DND-41 (cell line): ENCODE measurements at regions not wholly inside any gene's neighbourhood (a gene's known extent, or its start where the extent isn't known, plus 50 kb on each side); places are given as distances from the start of the nearest gene placed in this dataset.
A peak's percentile ranks its signal among the peaks of the same experiment; 100 is the strongest.

Experiments used
- ATAC-seq: fragments of 200-7000 bp; cut with Tn5 transposase; 3 replicates; pipeline ENCODE4 v1.9.1; 2021; ENCODE audit warnings: low read depth; ENCODE audit not compliant: insufficient read depth
- DNase-seq: peaks from one replicate; pipeline ENCODE4 v3.0.0-alpha.2; 2020
- H2AFZ ChIP-seq: 2 replicates; pipeline ENCODE4 v1.6.0; 2012; ENCODE audit warnings: low read depth, low read length
- H3K27ac ChIP-seq: 2 replicates; pipeline ENCODE4 v1.5.1; 2012; ENCODE audit warnings: low read length, inconsistent platforms
- H3K27me3 ChIP-seq: fragments of 200-600 bp; sonication (generic); 2 replicates; pipeline ENCODE4 v1.6.0; 2012; ENCODE audit warnings: low read length, mild to moderate bottlenecking, inconsistent platforms; ENCODE audit not compliant: insufficient read depth, poor library complexity
- H3K36me3 ChIP-seq: 2 replicates; pipeline ENCODE4 v1.5.1; 2012; ENCODE audit warnings: low read length, inconsistent platforms; ENCODE audit not compliant: insufficient read depth
- H3K4me1 ChIP-seq: 2 replicates; pipeline ENCODE4 v1.5.1; 2012; ENCODE audit warnings: mild to moderate bottlenecking, low read length; ENCODE audit not compliant: insufficient read depth
- H3K4me2 ChIP-seq: 2 replicates; pipeline ENCODE4 v1.6.0; 2012; ENCODE audit warnings: mild to moderate bottlenecking, moderate library complexity, low read length, inconsistent platforms; ENCODE audit not compliant: insufficient read depth
- H3K4me3 ChIP-seq, 2 experiments: fragments of 200-600 bp in 1 of 2; shearing (Covaris generic) in 1 of 2; 2 replicates each; pipeline ENCODE4 v1.5.1; 2012 to 2016; ENCODE audit warnings: inconsistent platforms in 2 of 2, low read length in 2 of 2, mild to moderate bottlenecking in 2 of 2, low read depth in 1 of 2, moderate library complexity in 1 of 2
- H3K79me2 ChIP-seq: 2 replicates; pipeline ENCODE4 v1.6.0; 2012; ENCODE audit warnings: low read length, inconsistent platforms; ENCODE audit not compliant: insufficient read depth
- H3K9ac ChIP-seq: 2 replicates; pipeline ENCODE4 v1.6.0; 2012; ENCODE audit warnings: low read depth, mild to moderate bottlenecking, inconsistent platforms, low read length, moderate library complexity
- H3K9me3 ChIP-seq: 2 replicates; pipeline ENCODE4 v1.5.1; 2012; ENCODE audit warnings: low read length, moderate library complexity, mild to moderate bottlenecking, inconsistent platforms; ENCODE audit not compliant: insufficient read depth, severe bottlenecking
- H4K20me1 ChIP-seq: 2 replicates; pipeline ENCODE4 v1.6.0; 2012; ENCODE audit warnings: low read length; ENCODE audit not compliant: insufficient read depth
- EZH2 ChIP-seq: IDR thresholded peaks from 3 replicates; pipeline ENCODE4 v1.6.1; 2012; ENCODE audit warnings: borderline replicate concordance, low read depth, mild to moderate bottlenecking, moderate library complexity, low read length, inconsistent platforms; ENCODE audit not compliant: severe bottlenecking
- TF ChIP-seq, protein P1 (sequence below): IDR thresholded peaks from 2 replicates; pipeline ENCODE4 v1.5.1; 2012; ENCODE audit warnings: borderline replicate concordance, low read length, moderate library complexity, mild to moderate bottlenecking; ENCODE audit not compliant: poor library complexity, severe bottlenecking; ENCODE audit errors: extremely low read depth

DNA sequence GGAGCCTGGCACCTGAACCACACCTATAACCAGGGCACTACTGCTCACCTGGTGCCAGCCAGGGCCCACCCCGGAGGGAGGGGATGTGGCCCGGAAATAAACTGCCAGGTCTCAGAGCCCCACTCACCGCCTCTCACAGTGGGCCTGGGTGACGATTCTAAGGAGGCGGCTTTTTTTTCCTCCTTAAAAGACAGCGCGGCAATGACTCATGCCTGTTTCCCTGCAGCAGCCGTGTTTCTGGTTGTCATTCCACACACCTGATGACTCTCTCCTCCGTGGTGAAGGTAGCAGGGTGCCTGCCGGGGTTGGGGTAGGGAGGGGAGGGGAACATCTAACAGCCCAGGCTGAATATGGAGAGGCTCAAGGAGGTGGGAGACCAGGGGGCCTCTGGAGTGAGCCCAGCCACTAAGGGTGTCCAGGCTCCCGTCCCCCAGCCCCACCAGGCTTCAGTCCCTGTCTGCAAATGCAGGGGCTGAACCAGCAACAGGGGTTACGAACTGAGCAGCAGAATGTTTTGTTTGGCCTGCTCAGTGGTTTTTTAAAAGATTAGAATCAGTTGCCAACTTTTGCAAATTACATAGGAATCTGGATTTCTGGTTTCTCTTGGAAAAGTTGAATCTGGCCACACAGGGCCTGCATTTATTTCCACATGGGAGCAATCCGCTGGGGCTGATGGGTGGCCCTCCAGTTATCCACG is 127.3 kb upstream of the LINGO1 start:
- Histone ChIP-seq H3K4me2 (no peak overlapping the region), H4K20me1 (peaks cover 10% of the 10 kb centered on the region; the same call in 1 of the 2 replicates), H3K9ac (no peak overlapping the region)

DNA sequence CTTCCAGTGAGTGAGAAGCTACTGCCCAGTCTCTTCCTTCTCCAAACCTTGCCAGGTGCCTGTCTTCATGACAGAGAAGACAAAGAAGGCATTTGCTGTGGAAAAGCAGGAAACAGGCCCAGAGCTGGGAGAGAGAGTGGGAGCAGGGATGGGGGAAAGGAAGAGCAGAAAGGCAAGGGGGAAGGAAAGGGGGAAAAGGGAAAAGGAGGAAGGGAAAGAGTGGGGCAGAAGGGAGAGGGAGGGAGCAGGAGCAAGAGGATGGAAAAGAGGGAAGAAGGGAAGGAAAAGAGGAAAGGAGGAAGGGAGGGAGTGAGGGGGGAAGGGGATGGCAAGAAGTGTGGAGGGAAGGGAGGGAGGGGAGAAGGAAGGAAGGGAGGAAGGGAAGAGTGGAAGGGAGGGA is 121.2 kb upstream of the LINGO1 start:
- DNase-seq, result no peak
- Histone ChIP-seq H3K27ac (no peak overlapping the region), H3K4me3 (no peak overlapping the region), H4K20me1 (peaks cover 21% of the 10 kb centered on the region; the same call in 1 of the 2 replicates), H2AFZ (no peak overlapping the region), H3K4me1 (no peaks in the 10 kb centered on the region), H3K9ac (no peak overlapping the region), H3K79me2 (no peaks in the 10 kb centered on the region), H3K36me3 (no peaks in the 10 kb centered on the region), H3K9me3 (no peaks in the 10 kb centered on the region), H3K27me3 (no peaks in the 10 kb centered on the region), H3K4me2 (no peak overlapping the region)
- TF ChIP-seq EZH2, result no peak
- TF ChIP-seq, protein P1, sequence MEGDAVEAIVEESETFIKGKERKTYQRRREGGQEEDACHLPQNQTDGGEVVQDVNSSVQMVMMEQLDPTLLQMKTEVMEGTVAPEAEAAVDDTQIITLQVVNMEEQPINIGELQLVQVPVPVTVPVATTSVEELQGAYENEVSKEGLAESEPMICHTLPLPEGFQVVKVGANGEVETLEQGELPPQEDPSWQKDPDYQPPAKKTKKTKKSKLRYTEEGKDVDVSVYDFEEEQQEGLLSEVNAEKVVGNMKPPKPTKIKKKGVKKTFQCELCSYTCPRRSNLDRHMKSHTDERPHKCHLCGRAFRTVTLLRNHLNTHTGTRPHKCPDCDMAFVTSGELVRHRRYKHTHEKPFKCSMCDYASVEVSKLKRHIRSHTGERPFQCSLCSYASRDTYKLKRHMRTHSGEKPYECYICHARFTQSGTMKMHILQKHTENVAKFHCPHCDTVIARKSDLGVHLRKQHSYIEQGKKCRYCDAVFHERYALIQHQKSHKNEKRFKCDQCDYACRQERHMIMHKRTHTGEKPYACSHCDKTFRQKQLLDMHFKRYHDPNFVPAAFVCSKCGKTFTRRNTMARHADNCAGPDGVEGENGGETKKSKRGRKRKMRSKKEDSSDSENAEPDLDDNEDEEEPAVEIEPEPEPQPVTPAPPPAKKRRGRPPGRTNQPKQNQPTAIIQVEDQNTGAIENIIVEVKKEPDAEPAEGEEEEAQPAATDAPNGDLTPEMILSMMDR, result no peak
- ATAC-seq, result no peak

More for the DNA sequence above, 127.3 kb upstream of the LINGO1 start:
- no peaks in the 10 kb centered on the region for H3K36me3 ChIP-seq
- no peak overlapping the region for H3K4me3 ChIP-seq
- no peaks in the 10 kb centered on the region for H3K27me3 ChIP-seq
- no peaks in the 10 kb centered on the region for H3K9me3 ChIP-seq
- no peaks in the 10 kb centered on the region for H3K4me1 ChIP-seq
- no peak overlapping the region for H2AFZ ChIP-seq
- H3K27ac ChIP-seq, result no peak overlapping the region
- DNase-seq (no peak), ATAC-seq (no peak)
- TF ChIP-seq, protein P1, result no peak
- no peak for TF ChIP-seq EZH2
- H3K79me2 ChIP-seq, result no peaks in the 10 kb centered on the region

DNA sequence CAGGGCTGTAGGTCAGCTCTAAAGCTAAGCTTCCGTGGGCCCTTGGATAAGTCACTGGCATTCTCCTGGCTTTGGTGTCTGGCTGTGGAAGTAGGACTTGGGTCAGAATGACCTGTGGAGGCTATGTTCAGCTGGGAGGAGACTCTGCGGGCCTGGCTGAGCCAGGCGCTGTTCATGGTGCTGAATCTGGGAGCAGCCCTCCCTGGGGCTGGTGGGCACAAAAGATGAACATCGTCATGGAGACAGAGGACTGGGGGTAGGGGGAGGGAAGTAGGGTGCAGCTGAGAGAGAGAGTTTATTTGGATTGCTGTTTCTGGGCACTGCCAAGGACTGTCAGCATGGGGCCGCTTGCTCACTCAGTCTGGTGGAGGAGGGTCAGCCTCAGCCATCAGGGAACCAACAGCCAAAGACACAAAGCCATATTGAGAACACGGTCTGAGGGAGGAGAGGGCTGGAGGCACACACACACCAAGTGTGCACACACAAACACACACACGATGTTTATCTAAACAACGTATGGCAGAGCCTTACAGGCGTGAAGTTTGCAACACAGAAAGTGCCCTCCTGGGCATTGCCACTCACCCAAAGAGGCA is 120.7 kb upstream of the LINGO1 start:
- Histone ChIP-seq H3K27ac (no peak overlapping the region), H3K36me3 (no peaks in the 10 kb centered on the region), H3K9ac (no peak overlapping the region), H3K79me2 (no peaks in the 10 kb centered on the region), H3K4me3 (no peak overlapping the region), H3K4me1 (no peaks in the 10 kb centered on the region), H2AFZ (no peak overlapping the region), H3K27me3 (no peaks in the 10 kb centered on the region), H3K9me3 (no peaks in the 10 kb centered on the region), H4K20me1 (peaks cover 20% of the 10 kb centered on the region; the same call in 1 of the 2 replicates), H3K4me2 (no peak overlapping the region)
- ATAC-seq (peak; percentile 76), DNase-seq (peak; percentile 56)
- TF ChIP-seq, protein P1, result no peak
